ENCODE measurements at regions not wholly inside any gene's neighbourhood (a gene's known extent, or its start where the extent isn't known, plus 50 kb on each side); places are given as distances from the start of the nearest gene placed in this dataset.

GRCh38 chr5:30142432-30142831 lies 1051.1 kb upstream of the CDH6 start:
- no peak for TF ChIP-seq FOS (IDR thresholded peaks at IDR 0.05; ENCODE audit: borderline replicate concordance, insufficient read depth, low read length)
- TF ChIP-seq MYC (IDR thresholded peaks at IDR 0.05; ENCODE audit: low read depth, low read length) = no peak
- TF ChIP-seq CTCF (IDR thresholded peaks at IDR 0.05; ENCODE audit: extremely low read depth in 1 of 2, insufficient read depth in 1 of 2, low read depth in 1 of 2, low read length in 2 of 2) = no peak
- no peak for TF ChIP-seq EZH2 (IDR thresholded peaks at IDR 0.05; ENCODE audit: borderline replicate concordance, low read depth, low read length, severe bottlenecking)
- TF ChIP-seq JUN (IDR thresholded peaks at IDR 0.05; ENCODE audit: borderline replicate concordance, insufficient read depth, insufficient read length, low read depth) = no peak
- TF ChIP-seq POLR2AphosphoS5 (IDR thresholded peaks at IDR 0.05; ENCODE audit: insufficient read depth, low read depth, low read length) = no peak
- TF ChIP-seq GATA2 (IDR thresholded peaks at IDR 0.05; ENCODE audit: insufficient read depth, insufficient read length, low read depth, low read length) = no peak
- no peak for TF ChIP-seq MAX (IDR thresholded peaks at IDR 0.05; ENCODE audit: insufficient read depth, insufficient read length)
- no peak for TF ChIP-seq POLR2A (IDR thresholded peaks at IDR 0.05; ENCODE audit: low read depth, low read length)
- Histone ChIP-seq H3K4me2 (ENCODE audit: insufficient read depth, low read length) (no peak overlapping the region), H2AFZ (ENCODE audit: low read depth, low read length) (no peak overlapping the region), H3K27ac (ENCODE audit: insufficient read depth, low read depth, low read length) (no peak overlapping the region), H4K20me1 (replicated peaks; ENCODE audit: control insufficient read depth, extremely low read depth, insufficient read depth, low read length) (no peaks in the 10 kb centered on the region), H3K9me3 (replicated peaks; ENCODE audit: control insufficient read depth, insufficient read depth, low read length) (no peaks in the 10 kb centered on the region), H3K27me3 (ENCODE audit: control insufficient read depth in 2 of 2, insufficient read depth in 2 of 2, low read length in 2 of 2) (no peaks in the 10 kb centered on the region), H3K9ac (replicated peaks; ENCODE audit: extremely low read depth, insufficient read depth, low read length) (no peak overlapping the region), H3K4me3 (replicated peaks in 1 of 3; ENCODE audit: insufficient read depth in 1 of 3, low read depth in 1 of 3, low read length in 3 of 3) (no peak overlapping the region), H3K9me1 (replicated peaks; ENCODE audit: control insufficient read depth, extremely low read depth, insufficient read depth, low read length) (no peaks in the 10 kb centered on the region), H3K36me3 (ENCODE audit: control insufficient read depth in 2 of 2, extremely low read depth in 1 of 2, insufficient read depth in 2 of 2, low read length in 2 of 2) (no peaks in the 10 kb centered on the region), H3K4me1 (ENCODE audit: control insufficient read depth, extremely low read depth, insufficient read depth, low read length) (no peaks in the 10 kb centered on the region), H3K79me2 (ENCODE audit: control insufficient read depth, insufficient read depth, low read length) (no peaks in the 10 kb centered on the region)
- BruUV-seq (replicated peaks) = no TSS peak
- FAIRE-seq = no peak
- POLR2A ChIA-PET = no interaction called here
- CTCF ChIA-PET = no interaction called here
- dilution Hi-C loops (cut with MboI; ENCODE audit: extremely low pct_ligation_motif_present, low sequenced_read_pairs) = no loop called here
- intact Hi-C loops (cut with micrococcal nuclease) = no loop called here
- DNase-seq (ENCODE audit: low read depth, low spot score) = no peak

Data from endothelial cell of umbilical vein (primary cell).